HG03457 (cell line): ENCODE measurements at regions not wholly inside any gene's neighbourhood (a gene's known extent, or its start where the extent isn't known, plus 50 kb on each side); places are given as distances from the start of the nearest gene placed in this dataset.

Source experiments
- ATAC-seq: cut with Tn5 transposase; IDR thresholded peaks from one replicate; pipeline ENCODE4 v1.9.1; 2021; ENCODE audit warnings: moderate number of reproducible peaks; ENCODE audit not compliant: unreplicated experiment

DNA sequence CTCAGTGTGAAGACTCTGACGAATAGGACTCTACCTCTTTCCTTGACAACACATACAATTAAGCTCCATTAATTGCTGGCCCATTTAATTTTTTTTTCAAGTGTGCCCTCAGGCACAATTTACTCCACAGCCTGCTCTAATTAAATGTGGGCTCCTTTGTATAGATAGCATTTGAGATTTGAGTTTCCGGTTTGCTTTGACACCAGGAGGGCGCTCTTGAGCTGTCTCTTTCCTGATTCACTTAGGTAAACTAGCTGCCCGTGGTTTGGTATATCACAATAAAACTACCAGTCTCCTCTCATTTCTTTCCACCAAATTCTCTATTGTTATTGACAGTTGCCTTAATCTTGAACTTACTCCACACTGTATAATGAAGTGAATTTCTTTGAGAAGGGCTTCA lies 666.0 kb downstream of the DSC3 start:
- ATAC-seq: no peak

DNA sequence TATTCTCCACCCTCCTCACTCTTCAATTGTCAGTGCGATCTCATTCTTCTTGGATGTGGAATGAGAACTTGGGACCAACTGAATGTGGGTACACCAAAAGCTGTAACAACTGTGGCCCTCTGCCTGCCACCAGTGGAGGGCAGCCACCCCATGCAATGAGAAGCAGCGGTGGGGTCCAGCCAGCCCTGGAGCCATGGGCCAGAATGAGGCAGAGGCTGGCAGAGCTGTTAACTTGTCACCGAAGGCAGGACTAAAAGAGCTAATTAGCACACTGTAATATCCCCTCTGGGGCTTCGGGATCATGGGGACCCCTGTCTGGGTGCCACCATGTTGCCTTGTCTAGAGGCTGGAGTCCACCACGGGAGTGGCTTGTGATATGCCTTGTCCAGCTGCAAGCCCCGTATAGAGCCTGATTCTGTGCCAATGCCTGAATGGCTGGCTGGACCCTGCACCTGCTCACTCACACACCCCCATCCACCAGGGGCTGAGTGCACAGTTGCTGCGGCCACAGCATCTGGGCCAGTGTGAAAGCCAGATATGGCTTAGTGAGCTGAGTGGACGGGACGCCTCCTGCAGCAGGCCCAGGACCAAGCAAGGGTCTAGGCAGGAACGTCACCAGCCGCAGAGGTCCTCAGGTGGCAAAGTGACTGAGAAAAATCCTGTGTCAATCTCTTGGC lies 680.5 kb downstream of the DSC3 start:
- ATAC-seq: no peak

DNA sequence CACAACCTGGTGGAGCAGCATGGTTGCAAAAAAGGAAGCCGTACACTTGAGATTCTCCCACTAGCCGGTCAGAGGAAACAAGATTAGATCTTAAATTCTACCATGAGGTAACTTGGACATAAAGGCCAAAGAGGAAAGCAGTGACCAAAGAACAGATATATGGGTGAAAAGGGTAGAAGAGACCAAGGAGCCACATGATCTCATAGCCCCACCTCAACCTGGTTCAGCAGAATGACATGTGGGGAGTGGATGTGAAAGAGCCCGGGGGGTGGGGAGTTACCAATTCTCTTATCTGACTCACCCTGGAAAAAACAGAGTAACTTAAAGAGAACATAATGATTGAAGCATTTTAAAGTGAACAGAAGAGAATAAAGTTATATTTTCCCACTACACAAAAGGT lies 683.0 kb downstream of the DSC3 start:
- ATAC-seq: no peak

DNA sequence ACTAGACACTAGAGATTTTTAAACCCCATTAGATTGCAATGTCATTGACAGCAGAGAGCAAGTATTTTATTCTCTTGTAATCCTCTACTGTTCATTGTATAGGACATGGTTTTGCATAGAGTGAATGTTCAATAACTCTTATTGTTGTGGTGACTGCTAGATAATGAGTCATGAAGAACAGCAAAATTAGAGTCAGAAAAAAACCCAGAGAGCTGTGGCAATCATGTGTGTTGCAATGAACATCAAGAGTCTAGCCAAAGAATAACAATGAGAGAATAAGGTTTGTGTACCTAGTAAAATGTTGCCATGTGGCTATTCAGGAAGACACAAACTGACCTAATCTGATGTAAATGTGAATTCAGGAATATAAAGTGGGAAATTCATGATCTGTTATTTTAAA lies 684.0 kb downstream of the DSC3 start:
- no peak for ATAC-seq

DNA sequence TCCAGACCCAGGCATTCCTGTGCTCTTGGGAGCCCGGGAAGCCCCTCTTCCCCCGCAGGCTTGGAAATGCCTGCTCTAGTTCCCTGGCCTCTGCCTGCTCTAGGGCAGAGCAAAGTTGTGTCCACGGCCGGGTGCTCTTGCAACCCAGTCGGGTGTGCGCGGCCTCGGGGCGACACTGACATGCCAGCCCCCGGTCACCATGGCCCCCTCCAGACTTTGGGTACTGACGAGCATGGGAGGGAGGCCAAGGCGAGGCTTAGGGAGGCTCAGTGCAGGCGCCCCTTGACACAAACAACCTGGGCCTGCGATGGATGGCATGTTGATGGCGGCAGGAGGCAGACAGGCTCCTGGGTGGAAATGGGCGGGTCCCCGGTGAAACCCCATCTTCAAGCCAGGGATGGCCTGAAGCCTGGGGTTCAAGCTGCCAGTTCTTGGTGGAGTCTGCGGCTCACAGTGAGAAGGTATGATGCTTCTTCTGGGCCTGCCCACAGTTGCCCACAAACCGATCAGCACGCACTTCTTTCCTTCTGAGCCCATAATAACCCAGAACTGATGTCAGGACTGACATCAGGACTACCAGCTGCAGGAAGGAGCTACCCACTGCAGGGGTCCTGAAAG lies 689.9 kb downstream of the DSC3 start:
- no peak for ATAC-seq

DNA sequence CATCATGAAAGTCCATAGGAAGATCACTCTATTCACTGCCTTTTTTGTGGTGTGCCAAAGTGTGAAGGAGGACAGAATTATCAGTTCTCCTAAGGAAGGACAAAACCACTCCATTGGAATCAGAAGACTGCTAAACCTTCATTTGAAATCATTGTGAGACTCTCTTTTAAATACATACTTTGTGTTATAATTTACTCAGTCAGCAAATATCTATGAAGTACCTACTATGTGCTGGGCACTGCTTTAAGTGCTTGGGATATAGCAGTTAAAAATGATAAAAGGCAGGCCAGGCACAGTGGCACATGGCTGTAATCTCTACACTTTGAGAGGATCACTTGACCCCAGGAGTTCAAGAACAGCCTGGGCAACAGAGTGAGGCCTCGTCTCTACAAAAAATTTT lies 692.3 kb downstream of the DSC3 start:
- no peak for ATAC-seq

DNA sequence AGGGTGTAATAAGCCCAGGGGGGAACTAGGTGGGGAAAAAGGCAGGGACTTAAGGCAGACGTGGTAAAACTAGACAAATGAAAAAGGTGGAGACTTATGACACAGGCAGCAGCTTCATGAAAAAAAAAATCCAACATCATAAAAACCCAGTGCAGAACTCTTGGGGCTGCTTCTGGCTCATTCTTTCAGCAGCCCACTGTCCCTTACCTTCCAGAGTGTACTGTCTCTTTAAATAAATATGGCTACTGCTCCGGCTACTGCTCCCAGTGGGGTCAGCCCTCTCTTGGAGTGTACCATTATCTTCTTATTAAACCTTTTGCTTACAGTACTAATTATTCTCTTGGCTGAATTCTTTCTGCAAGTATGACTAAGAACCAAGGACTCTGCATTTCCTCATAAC lies 699.5 kb downstream of the DSC3 start:
- no peak for ATAC-seq

DNA sequence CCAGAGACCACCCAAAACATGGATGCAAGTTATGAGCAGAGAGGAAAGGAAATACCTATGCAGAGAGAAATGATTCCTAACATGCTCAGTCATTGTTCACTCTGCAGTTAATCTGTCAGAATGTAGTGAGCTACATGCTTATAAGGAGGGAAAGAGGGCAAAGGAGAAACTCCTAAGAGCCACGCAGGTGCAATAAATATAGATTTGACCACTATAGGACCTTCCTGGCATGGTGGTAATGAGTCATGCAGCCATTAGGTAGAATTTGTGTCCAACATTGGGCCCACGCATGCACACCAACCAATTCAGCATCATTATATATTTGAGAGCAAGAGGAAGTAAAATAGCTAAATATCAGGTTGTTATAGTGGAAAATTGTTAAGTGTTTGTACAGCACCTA lies 699.9 kb downstream of the DSC3 start:
- ATAC-seq: no peak

DNA sequence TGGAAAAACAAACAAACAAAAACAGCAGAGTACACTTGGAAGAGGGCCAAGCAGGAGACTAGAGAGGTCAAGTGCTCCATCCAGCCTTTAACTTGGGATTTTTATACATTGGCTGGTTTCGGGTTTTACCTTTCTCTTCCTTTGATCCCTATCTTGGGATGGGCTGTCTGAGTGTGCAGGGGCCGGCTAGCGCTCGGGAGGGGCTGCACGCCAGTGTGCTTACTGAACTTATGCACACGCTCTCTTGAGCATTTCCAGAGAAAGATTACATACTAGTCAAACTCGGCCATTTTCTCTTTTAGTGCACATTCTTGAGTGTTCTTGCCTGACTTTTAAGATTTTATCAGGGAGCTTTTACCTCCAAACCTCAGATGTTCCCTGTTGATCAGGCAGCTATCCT lies 707.8 kb downstream of the DSC3 start:
- ATAC-seq: no peak

DNA sequence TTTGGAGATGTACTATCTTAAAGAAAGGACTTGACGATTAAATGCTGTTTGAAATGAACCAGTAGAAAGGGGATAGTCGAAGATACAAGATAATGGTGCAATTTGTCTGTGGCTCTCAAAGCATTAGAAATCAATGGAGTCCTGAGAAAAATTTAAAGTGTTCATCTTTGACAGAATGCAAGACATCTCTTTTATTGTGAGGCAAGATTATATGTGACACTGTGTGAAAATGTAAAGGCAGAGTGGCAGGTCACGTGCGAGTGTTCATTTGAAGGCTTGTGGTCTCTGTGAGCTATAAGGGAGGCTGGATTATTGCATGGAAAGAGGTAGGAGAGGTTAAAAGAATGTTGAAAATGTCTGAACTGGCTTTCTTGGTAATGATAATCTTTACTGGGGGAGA lies 709.2 kb downstream of the DSC3 start:
- no peak for ATAC-seq

DNA sequence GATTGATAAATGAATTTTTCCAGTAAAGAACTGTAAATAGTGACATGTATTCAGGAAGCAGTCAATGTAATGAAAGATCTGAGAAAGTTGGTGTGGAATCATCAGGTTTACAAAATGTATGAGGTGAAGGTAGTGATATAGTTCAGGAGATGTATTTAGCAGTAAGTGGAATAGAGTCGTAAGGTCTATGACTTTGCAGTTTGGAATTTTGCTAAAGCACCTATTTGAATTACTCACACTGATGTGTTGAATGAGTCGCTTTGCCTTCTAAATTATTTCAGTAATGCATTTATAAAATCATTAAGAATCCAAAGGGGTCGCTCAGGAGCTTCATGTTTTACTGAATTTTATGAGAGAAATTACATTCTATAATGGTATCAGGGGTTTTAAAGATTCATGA lies 713.7 kb downstream of the DSC3 start:
- no peak for ATAC-seq

DNA sequence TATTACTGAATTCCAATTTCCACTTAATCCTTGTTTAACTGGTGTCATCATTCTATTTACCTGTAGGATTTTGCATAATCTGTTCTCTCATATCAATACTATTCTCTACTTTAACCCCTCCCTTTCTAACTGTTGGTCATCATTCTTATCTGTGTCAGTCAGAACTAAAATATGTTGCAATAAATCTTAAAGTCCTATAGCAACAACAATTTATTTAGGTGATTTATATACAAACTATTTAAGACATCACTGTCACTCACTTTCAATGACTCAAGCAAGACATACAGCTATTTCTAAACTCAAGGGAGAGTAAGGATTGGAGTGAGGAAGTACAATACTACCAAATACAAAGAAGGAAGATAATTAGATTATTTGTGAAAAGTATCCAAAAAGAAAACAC lies 740.4 kb downstream of the DSC3 start:
- ATAC-seq: no peak

DNA sequence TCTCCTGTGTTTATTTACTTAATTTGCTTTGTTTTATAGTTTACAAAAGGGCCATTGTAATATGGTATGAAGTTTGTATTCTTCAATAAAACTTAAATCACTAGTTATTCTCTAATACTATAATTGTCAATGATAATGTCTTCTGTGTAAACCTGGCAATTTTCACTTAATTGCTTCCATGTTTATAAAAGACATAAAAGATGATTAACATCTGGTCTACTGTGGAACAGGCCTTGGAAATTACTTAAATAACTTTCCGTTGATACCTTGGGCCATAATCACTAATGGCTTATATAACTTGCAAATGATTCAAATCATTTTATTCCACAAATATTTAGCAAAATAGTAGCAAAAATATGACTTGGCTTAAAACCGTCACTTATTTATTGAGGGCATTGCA lies 743.8 kb downstream of the DSC3 start:
- ATAC-seq: no peak

DNA sequence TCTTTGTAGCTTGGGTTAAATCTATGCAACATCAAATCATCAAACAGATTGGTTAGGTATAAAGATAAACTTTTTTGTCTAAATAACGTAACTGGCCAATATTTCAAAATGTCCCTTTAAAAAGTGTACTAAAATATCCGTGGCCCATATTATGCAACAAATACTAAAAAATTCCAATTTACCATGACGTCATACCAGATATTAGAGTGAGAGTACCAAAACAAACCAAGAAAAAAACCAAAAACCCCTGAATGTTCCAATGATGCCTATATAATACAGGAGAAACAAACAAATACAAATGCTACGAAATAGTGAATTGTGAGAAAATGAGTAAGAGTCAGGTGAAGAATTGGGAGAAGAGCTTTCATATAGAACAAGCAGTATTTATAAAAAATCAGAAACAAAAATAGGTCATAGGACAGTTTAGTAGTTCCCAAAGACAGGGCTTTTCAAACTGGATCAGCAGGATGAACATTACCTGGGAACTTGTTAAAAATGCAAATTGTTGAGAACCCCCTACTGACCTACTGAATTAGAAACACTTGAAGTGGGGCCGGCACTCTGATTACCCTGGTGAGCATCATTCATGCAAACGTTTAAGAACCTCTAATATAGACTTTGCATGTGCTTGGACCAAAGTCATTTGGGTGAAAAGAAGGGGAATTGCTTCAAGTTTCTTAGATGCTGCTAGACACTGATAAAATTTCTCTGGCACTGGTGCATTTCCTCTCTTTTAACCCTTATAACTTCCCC lies 753.7 kb downstream of the DSC3 start:
- ATAC-seq: no peak

DNA sequence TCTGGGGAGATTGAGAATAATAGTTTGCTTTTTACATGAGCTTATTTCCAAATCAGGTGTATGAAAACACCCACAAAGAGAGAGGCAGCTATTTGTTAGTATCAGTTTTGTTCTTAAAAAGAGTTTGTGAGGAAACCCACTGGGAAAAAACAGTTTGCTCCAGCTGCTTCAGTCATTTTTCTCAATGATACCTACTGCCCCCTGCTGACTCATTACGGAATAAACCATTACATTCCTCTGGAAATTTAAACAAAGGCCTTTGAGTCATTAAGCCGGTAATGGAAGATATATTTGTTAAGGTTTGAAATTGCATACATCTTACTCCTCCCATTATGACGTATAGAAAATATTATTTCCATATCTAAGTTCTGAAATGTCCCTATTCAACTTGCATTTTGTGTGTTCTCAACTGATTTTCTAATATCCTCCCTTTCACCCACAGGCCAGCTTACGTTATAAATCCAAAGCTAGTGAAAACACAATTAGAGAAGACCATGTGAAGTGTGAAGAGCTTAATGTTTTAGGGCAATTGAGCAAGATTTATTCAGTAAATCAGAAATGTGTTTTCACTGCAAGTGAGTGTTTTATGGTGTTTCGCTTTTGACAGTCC lies 761.6 kb downstream of the DSC3 start:
- ATAC-seq: no peak

DNA sequence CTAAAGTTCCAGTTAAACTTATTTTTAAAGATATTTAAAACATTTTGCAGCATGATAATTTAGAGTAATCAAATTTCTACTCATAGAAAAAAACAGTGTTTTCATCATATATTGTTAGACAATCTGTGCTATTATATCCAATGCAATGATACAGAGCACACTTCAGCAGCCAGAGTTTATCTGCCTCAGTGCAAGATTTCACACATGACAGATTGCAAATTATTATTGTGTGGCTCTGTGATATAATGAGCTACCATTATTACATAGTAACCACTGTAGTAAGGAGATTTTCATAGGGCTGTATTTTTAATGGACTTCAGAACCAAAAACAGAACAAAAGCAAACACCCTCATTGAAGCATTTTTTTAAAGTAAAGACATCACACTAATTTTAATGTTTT lies 762.4 kb downstream of the DSC3 start:
- no peak for ATAC-seq

DNA sequence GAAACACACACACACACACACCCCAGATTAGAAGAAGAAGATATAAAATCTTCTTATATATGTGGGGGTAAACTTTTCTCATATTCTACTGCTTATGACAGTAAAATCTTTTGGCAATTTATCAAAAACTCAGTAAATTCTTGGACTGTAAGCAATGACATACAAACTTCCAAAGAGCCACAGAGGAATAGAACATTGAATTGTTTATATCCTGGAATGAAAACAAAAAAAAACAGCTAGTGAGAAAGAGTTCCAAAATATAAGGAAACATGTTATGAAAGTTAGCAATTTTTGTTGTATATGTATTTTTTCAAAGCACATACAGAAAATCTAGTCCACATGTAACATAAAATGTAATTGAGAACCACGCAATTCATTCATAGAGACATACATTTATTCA lies 764.9 kb downstream of the DSC3 start:
- no peak for ATAC-seq

DNA sequence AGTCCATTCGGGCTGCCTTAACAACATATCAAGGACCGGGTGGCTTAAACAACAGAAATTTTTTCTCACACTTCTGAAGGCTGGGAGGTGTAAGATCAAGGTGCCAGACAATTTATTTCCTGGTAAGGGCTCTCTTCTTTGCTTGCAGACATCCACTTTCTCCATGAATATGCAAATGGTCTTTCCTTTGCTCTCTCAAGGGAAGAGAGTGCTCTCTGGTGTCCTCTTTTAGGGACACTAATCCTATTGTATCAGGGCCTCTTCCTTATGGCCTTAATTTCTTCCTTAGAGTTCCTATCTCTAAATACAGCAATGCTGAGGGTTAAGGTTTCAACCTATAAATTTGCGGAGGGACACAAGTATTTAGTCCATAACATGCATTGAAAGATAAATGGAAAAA lies 770.8 kb downstream of the DSC3 start:
- no peak for ATAC-seq

DNA sequence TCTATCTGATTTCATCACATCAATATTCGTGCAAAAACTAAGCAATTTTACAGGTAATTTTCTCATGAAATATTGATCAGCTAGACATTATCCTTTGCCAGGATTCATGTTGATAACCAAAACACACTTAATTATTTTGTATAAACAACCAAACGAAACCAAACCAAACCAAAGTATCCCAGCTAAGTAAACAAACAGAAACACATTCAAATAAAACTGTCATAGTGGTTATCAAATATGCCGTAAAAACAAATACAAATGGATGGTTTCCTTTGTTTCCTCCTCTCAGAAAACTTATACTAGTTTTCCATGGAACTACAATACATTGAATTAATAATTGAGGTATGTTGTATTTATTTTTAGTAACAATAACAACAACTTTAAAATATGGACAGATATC lies 777.4 kb downstream of the DSC3 start:
- no peak for ATAC-seq

DNA sequence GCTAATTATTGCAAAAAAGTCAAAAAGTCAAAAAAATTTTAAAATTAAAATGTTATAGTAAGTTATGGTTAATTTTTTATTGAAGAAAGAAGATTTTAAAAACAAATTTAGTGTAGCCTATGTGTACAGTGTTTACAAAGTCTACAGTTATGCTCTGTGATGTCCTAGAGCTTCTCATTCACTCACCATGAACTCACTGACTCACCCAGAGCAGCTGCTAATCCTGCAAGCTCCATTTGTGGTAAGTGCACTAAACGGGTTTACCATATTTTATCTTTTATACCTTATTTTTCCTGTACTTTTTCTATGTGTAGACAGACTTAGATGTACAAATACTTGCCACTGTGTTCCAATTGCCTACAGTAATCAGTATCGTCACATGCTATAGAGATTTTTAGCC lies 788.2 kb downstream of the DSC3 start:
- ATAC-seq: no peak

DNA sequence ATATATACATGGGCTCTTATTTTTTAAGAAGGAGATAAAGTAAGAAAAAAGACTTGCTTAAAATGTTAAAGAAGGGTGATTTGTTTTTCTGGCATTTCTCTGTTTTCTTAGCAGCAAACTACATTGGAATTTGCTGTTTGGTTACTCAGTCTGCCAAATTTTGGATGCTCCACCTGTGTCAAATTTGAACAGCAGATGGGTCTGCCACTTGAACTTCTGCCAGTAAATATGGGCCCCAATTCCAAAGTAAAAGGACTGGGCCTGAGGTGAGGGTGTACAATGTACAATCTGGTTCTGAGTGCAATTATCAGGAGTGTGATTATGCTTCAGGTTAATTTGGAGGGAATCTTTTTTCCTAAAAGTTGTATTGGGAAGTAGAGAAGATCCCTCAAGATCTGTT lies 794.5 kb downstream of the DSC3 start:
- no peak for ATAC-seq
